ENCODE measurements at regions not wholly inside any gene's neighbourhood (a gene's known extent, or its start where the extent isn't known, plus 50 kb on each side); places are given as distances from the start of the nearest gene placed in this dataset.

DNA sequence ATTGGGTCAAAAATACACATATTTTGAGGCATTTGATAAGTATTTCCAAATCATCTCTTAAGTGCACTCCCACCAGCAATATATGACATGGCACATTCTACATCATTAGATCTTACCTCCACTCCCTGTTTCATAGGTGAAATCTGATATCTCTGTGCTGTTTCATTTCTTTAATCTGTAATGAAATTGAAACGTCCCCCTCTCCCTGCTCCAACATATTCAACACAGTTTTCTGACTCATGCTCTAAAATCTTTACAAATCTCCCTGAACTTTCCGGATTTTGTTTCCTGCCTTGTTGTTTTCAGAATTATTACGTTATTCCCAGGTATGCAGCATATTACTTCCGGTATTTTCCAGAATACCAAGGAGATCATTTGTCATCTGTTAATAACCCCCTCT lies 66.1 kb upstream of the AKT3 start:
- intact Hi-C loops (cut with micrococcal nuclease): loop anchor here (2.0 to 5.0 kb wide), 4 partner anchors 65 to 357 kb away; partner anchors contain the start of gene AKT3
- H4K20me1 ChIP-seq (ENCODE audit: insufficient read depth, low read length): no peaks in the 10 kb centered on the region
- POLR2A ChIA-PET (ENCODE audit: unreplicated experiment): no interaction called here
- 0 out of 3 replicates have a peak overlapping the region, but pooled peaks have one; percentile 24 for H2BK15ac ChIP-seq (ENCODE audit: low read depth, low read length)
- ATAC-seq (ENCODE audit: low read depth) (no peak), DNase-seq (peak; percentile 46)
- BruUV-seq (replicated peaks): no TSS peak
- H2AFZ ChIP-seq (replicated peaks; ENCODE audit: low read length, poor library complexity): no peak overlapping the region
- no peak overlapping the region for H2BK5ac ChIP-seq (ENCODE audit: low read depth, low read length, poor library complexity, severe bottlenecking)
- no peak overlapping the region for H2AK9ac ChIP-seq (replicated peaks; ENCODE audit: low read depth, low read length, poor library complexity)
- H3K79me1 ChIP-seq (ENCODE audit: low read depth in 1 of 2, low read length in 2 of 2): no peaks in the 10 kb centered on the region
- H3K27me3 ChIP-seq (ENCODE audit: control insufficient read depth, insufficient read depth, low read length): no peaks in the 10 kb centered on the region
- WGBS, 2 experiments (ENCODE audit: extremely low coverage in 2 of 2, insufficient read length in 1 of 2): 46% methylated on average over 3 of the region's 4 CpGs; no CpG with 5 or more reads in 1 of the 2 experiments
- dilution Hi-C loops (cut with HindIII; ENCODE audit: low sequenced_read_pairs, unreplicated experiment): no loop called here
- H4K8ac ChIP-seq (ENCODE audit: low read depth in 2 of 2, low read length in 2 of 2): peak overlapping the region; percentile 15 to 54; a peak in 1 of 4 replicates
- peaks cover 8% of the 10 kb centered on the region for H3K4me1 ChIP-seq (ENCODE audit: control insufficient read depth, insufficient read depth, low read length)
- no peak overlapping the region for H2AK5ac ChIP-seq (ENCODE audit: low read depth, low read length)
- no peak for TF ChIP-seq POLR2A (IDR thresholded peaks at IDR 0.05; ENCODE audit: low read depth, low read length)
- 0 out of 2 replicates have a peak, but pooled peaks have one; percentile 12 for TF ChIP-seq FOS (IDR thresholded peaks at IDR 0.05; ENCODE audit: low read depth, low read length)
- no peak overlapping the region for H4K5ac ChIP-seq (ENCODE audit: low read depth, low read length)
- peak overlapping the region; percentile 72 for H2BK20ac ChIP-seq (ENCODE audit: low read depth, low read length)
- H3K9ac ChIP-seq (ENCODE audit: low read depth, low read length): no peak overlapping the region
- peak overlapping the region; percentile 69; the same call in 1 of the 2 replicates for H2BK120ac ChIP-seq (ENCODE audit: low read depth, low read length)
- no peak overlapping the region for H3K18ac ChIP-seq (ENCODE audit: low read depth, low read length)
- 0 out of 2 replicates have a peak overlapping the region, but pooled peaks have one; percentile 21 for H3K23ac ChIP-seq (ENCODE audit: low read depth, low read length)
- peaks cover 6% of the 10 kb centered on the region for H3K9me1 ChIP-seq (ENCODE audit: insufficient read depth, low read length)
- no peak overlapping the region for H3K27ac ChIP-seq (ENCODE audit: insufficient read depth, low read length)
- peak overlapping the region; percentile 72; the same call in 1 of the 2 replicates for H3K4ac ChIP-seq (ENCODE audit: low read depth, low read length)
- no peaks in the 10 kb centered on the region for H3K36me3 ChIP-seq (ENCODE audit: control insufficient read depth, insufficient read depth, low read length)
- H3K56ac ChIP-seq (ENCODE audit: extremely low read depth, insufficient read depth, low read length): no peak overlapping the region
- no peaks in the 10 kb centered on the region for H3K9me3 ChIP-seq (ENCODE audit: control insufficient read depth, insufficient read depth, low read length)
- H3K4me3 ChIP-seq (ENCODE audit: insufficient read depth, low read depth, low read length): no peak overlapping the region
- H4K91ac ChIP-seq (ENCODE audit: insufficient read depth, low read depth, low read length): no peak overlapping the region
- in situ Hi-C loops (cut with MboI; ENCODE audit: low sequenced_read_pairs): no loop called here
- CTCF ChIA-PET: no interaction called here
- H3K4me2 ChIP-seq (ENCODE audit: low read depth, low read length): no peak overlapping the region; the same call in 1 of the 2 replicates
- no peak overlapping the region for H3K14ac ChIP-seq (replicated peaks; ENCODE audit: low read depth, low read length)
